Left ventricle myocardium inferior (tissue), 1 donor: ENCODE measurements at regions not wholly inside any gene's neighbourhood (a gene's known extent, or its start where the extent isn't known, plus 50 kb on each side); places are given as distances from the start of the nearest gene placed in this dataset.
"Not testable (repeated sequence)": the region's sequence is repeated elsewhere in the genome, so short reads cannot be mapped to it uniquely, and the experiment has no call there.

Experiments used
- DNase-seq: peaks from one replicate; pipeline ENCODE4 v3.0.0-alpha.2; 2020
- H3K27ac ChIP-seq: fragments of 200-600 bp; replicated peaks from 2 replicates; pipeline ENCODE4 v1.8.0; 2021
- H3K27me3 ChIP-seq: fragments of 200-600 bp; 2 replicates; pipeline ENCODE4 v1.8.0; 2021; ENCODE audit warnings: low read depth
- H3K36me3 ChIP-seq: fragments of 200-600 bp; 2 replicates; pipeline ENCODE4 v1.8.0; 2021
- H3K4me1 ChIP-seq: fragments of 200-600 bp; 2 replicates; pipeline ENCODE4 v1.8.0; 2021
- H3K4me3 ChIP-seq: fragments of 200-600 bp; 2 replicates; pipeline ENCODE4 v1.8.0; 2021; ENCODE audit warnings: mild to moderate bottlenecking, moderate library complexity
- H3K9me3 ChIP-seq: fragments of 200-600 bp; replicated peaks from 2 replicates; pipeline ENCODE4 v1.8.0; 2021
- intact Hi-C: fragments of 100-400 bp; cut with micrococcal nuclease; formaldehyde crosslinking; loops from one replicate; pipeline ENCODE4 v1.11.0; 2022
- TF ChIP-seq, protein P1 (sequence below): fragments of 200-600 bp; IDR thresholded peaks from 2 replicates; pipeline ENCODE4 v1.8.0; 2021; ENCODE audit warnings: antibody characterized with exemption, mild to moderate bottlenecking, borderline replicate concordance
- donor health status: DM: no; HTN: yes; CAD: no; lungs with severe emphysema.

- Histone ChIP-seq H3K36me3 (no peaks in the 10 kb centered on the region), H3K4me3 (no peak overlapping the region), H3K9me3 (peaks cover 13% of the 10 kb centered on the region), H3K4me1 (no peaks in the 10 kb centered on the region), H3K27me3 (no peaks in the 10 kb centered on the region), H3K27ac (no peak overlapping the region)
- TF ChIP-seq, protein P1, sequence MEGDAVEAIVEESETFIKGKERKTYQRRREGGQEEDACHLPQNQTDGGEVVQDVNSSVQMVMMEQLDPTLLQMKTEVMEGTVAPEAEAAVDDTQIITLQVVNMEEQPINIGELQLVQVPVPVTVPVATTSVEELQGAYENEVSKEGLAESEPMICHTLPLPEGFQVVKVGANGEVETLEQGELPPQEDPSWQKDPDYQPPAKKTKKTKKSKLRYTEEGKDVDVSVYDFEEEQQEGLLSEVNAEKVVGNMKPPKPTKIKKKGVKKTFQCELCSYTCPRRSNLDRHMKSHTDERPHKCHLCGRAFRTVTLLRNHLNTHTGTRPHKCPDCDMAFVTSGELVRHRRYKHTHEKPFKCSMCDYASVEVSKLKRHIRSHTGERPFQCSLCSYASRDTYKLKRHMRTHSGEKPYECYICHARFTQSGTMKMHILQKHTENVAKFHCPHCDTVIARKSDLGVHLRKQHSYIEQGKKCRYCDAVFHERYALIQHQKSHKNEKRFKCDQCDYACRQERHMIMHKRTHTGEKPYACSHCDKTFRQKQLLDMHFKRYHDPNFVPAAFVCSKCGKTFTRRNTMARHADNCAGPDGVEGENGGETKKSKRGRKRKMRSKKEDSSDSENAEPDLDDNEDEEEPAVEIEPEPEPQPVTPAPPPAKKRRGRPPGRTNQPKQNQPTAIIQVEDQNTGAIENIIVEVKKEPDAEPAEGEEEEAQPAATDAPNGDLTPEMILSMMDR = no peak
- DNase-seq = no peak
- intact Hi-C loops = no loop called here
Observed at GRCh38 chr16:60771138-60771537, 1265.1 kb downstream of the CDH8 start.

GRCh38 chr16:60770384-60770783, 1265.9 kb downstream of the CDH8 start:
- H3K36me3 ChIP-seq, H3K27ac ChIP-seq, H3K27me3 ChIP-seq, H3K4me3 ChIP-seq, DNase-seq, H3K4me1 ChIP-seq, intact Hi-C loops: not testable (repeated sequence)
- H3K9me3 ChIP-seq = peaks cover 21% of the 10 kb centered on the region

DNA sequence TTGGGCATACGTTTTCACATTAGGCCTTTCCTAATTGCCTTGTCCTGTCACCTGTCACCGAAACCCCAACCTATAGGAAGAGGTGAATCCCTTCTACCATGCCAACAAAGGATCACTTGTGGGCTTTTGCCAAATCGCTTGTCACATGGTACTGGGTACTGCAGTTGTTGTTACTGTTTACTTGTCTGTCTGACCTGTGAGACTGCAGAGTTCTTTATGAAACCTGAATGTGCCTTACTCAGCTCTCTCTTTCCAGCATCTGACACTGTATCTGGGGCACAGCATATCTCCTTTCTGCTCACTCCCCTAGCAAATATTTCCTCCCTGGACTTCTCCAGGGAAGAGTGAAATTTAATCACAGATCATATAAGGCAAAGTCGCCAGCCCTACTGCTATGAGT, 1272.4 kb downstream of the CDH8 start:
- Histone ChIP-seq H3K4me3 (no peak overlapping the region), H3K4me1 (peaks cover 2% of the 10 kb centered on the region), H3K27me3 (no peaks in the 10 kb centered on the region), H3K9me3 (peaks cover 12% of the 10 kb centered on the region), H3K36me3 (no peaks in the 10 kb centered on the region), H3K27ac (no peak overlapping the region)
- intact Hi-C loops = no loop called here
- TF ChIP-seq, protein P1 = no peak
- DNase-seq = no peak

- H3K4me1 ChIP-seq = no peaks in the 10 kb centered on the region
- DNase-seq = no peak
- intact Hi-C loops = no loop called here
Observed at GRCh38 chr16:60755907-60756306, 1280.3 kb downstream of the CDH8 start.

GRCh38 chr16:60748366-60748765, 1287.9 kb downstream of the CDH8 start:
- Histone ChIP-seq H3K36me3 (no peaks in the 10 kb centered on the region), H3K4me3 (no peak overlapping the region), H3K27ac (no peak overlapping the region), H3K9me3 (no peaks in the 10 kb centered on the region), H3K4me1 (no peaks in the 10 kb centered on the region), H3K27me3 (no peaks in the 10 kb centered on the region)
- intact Hi-C loops = loop anchor here (10.0 kb wide), 1 partner anchor 56 kb away; no protein-coding TSS in a partner anchor
- TF ChIP-seq, protein P1 = no peak
- DNase-seq = no peak

More at GRCh38 chr16:60755907-60756306, 1280.3 kb downstream of the CDH8 start:
- TF ChIP-seq, protein P1 = peak; percentile 44
- no peak overlapping the region for H3K27ac ChIP-seq
- H3K36me3 ChIP-seq = no peaks in the 10 kb centered on the region
- no peaks in the 10 kb centered on the region for H3K27me3 ChIP-seq
- H3K9me3 ChIP-seq = no peaks in the 10 kb centered on the region
- H3K4me3 ChIP-seq = no peak overlapping the region

DNA sequence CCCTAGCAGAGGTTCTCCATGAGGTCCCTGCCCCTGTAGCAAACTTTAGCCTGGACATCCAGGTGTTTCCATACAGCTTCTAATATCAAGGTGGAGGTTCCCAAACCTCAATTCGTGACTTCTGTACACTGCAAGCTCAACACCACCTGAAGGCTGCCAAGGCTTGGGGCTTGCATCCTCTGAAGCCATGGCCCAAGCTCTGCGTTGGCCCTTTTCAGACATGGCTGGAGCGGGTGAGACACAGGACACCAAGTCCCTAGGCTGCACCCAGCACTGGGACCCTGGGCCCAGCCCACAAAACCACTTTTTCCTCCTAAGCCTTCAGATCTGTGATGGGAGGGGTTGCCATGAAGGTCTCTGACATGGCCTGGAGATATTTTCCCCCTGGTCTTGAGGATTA, 1292.0 kb downstream of the CDH8 start:
- Histone ChIP-seq H3K4me3 (no peak overlapping the region), H3K4me1 (peaks cover 11% of the 10 kb centered on the region), H3K9me3 (no peaks in the 10 kb centered on the region), H3K36me3 (no peaks in the 10 kb centered on the region), H3K27ac (no peak overlapping the region), H3K27me3 (no peaks in the 10 kb centered on the region)
- intact Hi-C loops = loop anchor here (10.0 kb wide), 1 partner anchor 61 kb away; no protein-coding TSS in a partner anchor
- TF ChIP-seq, protein P1 = no peak
- DNase-seq = no peak
